Neural progenitor cell (in vitro differentiated cells): ENCODE measurements at regions not wholly inside any gene's neighbourhood (a gene's known extent, or its start where the extent isn't known, plus 50 kb on each side); places are given as distances from the start of the nearest gene placed in this dataset.

Experiments
- DNase-seq: peaks from one replicate; pipeline ENCODE4 v3.0.0-alpha.2; 2016; ENCODE audit warnings: low spot score
- H2AFZ ChIP-seq: fragments of 200-600 bp; sonication (generic); replicated peaks from 2 replicates; pipeline ENCODE4 v1.6.1; 2016; ENCODE audit warnings: antibody characterized with exemption
- H3F3A ChIP-seq: fragments of 200-600 bp; sonication (generic); 2 replicates; pipeline ENCODE4 v1.6.1; 2016; ENCODE audit warnings: antibody characterized with exemption, low read depth
- H3K27ac ChIP-seq: fragments of 200-600 bp; sonication (generic); 2 replicates; pipeline ENCODE4 v1.5.1; 2016; ENCODE audit warnings: mild to moderate bottlenecking
- H3K27me3 ChIP-seq: fragments of 200-600 bp; sonication (generic); 2 replicates; pipeline ENCODE4 v1.6.1; 2016; ENCODE audit warnings: mild to moderate bottlenecking, moderate library complexity
- H3K36me3 ChIP-seq: fragments of 200-600 bp; sonication (generic); 2 replicates; pipeline ENCODE4 v1.5.1; 2016
- H3K4me1 ChIP-seq: fragments of 200-600 bp; sonication (generic); 2 replicates; pipeline ENCODE4 v1.6.1; 2016; ENCODE audit warnings: mixed run types
- H3K4me2 ChIP-seq: fragments of 200-600 bp; sonication (generic); 2 replicates; pipeline ENCODE4 v1.6.1; 2016
- H3K4me3 ChIP-seq: fragments of 200-600 bp; sonication (generic); 2 replicates; pipeline ENCODE4 v1.5.1; 2016
- H3K79me2 ChIP-seq: fragments of 200-600 bp; sonication (generic); 2 replicates; pipeline ENCODE4 v1.6.1; 2016; ENCODE audit warnings: low read depth
- H3K9ac ChIP-seq: fragments of 200-600 bp; sonication (generic); 2 replicates; pipeline ENCODE4 v1.6.1; 2016
- H3K9me3 ChIP-seq: fragments of 200-600 bp; sonication (generic); 2 replicates; pipeline ENCODE4 v1.5.1; 2016; ENCODE audit warnings: low read depth
- H4K20me1 ChIP-seq: fragments of 200-600 bp; sonication (generic); 2 replicates; pipeline ENCODE4 v1.6.1; 2016; ENCODE audit warnings: low read depth
- H3K27ac Mint-ChIP-seq: 3 replicates; pipeline ENCODE4 v1.8.0; 2021; ENCODE audit warnings: mixed read lengths
- H3K27me3 Mint-ChIP-seq: 2 replicates; pipeline ENCODE4 v1.8.0; 2022; ENCODE audit warnings: low read depth, mild to moderate bottlenecking, inconsistent platforms, moderate library complexity, mixed read lengths; ENCODE audit not compliant: insufficient read depth
- H3K36me3 Mint-ChIP-seq: 3 replicates; pipeline ENCODE4 v1.8.0; 2021; ENCODE audit warnings: mixed read lengths
- H3K4me1 Mint-ChIP-seq: 3 replicates; pipeline ENCODE4 v1.8.0; 2021; ENCODE audit warnings: mixed read lengths
- H3K4me3 Mint-ChIP-seq: 3 replicates; pipeline ENCODE4 v1.8.0; 2021; ENCODE audit warnings: mild to moderate bottlenecking, moderate library complexity, mixed read lengths
- H3K9me3 Mint-ChIP-seq: 3 replicates; pipeline ENCODE4 v1.8.0; 2020; ENCODE audit warnings: mixed read lengths
- CTCF ChIP-seq: fragments of 200-600 bp; sonication (generic); IDR thresholded peaks from 2 replicates; pipeline ENCODE4 v1.5.1; 2017; ENCODE audit warnings: antibody characterized with exemption, mild to moderate bottlenecking
- EZH2 ChIP-seq: fragments of 200-600 bp; sonication (generic); IDR thresholded peaks from 2 replicates; pipeline ENCODE4 v1.6.1; 2017; ENCODE audit warnings: antibody characterized with exemption, mild to moderate bottlenecking, moderate library complexity
- EZH2phosphoT487 ChIP-seq: fragments of 200-600 bp; sonication (generic); IDR thresholded peaks from 2 replicates; pipeline ENCODE4 v1.6.1; 2017; ENCODE audit warnings: antibody characterized with exemption

- Histone ChIP-seq H3K27me3 (no peaks in the 10 kb centered on the region), H3K36me3 (no peaks in the 10 kb centered on the region), H3F3A (no peaks in the 10 kb centered on the region), H3K79me2 (no peaks in the 10 kb centered on the region), H3K4me2 (no peak overlapping the region), H3K27ac (no peak overlapping the region), H3K4me1 (peaks cover 19% of the 10 kb centered on the region), H3K9me3 (no peaks in the 10 kb centered on the region), H3K9ac (no peak overlapping the region), H2AFZ (no peak overlapping the region), H3K4me3 (no peak overlapping the region), H4K20me1 (no peaks in the 10 kb centered on the region)
- Mint-ChIP-seq H3K36me3 (no peaks in the 10 kb centered on the region), H3K4me1 (peaks cover 18% of the 10 kb centered on the region), H3K27me3 (no peaks in the 10 kb centered on the region), H3K9me3 (no peaks in the 10 kb centered on the region), H3K27ac (no peak overlapping the region), H3K4me3 (no peak overlapping the region)
- DNase-seq: no peak
- no peak for TF ChIP-seq CTCF
- TF ChIP-seq EZH2: no peak
- TF ChIP-seq EZH2phosphoT487: no peak
Measured at GRCh38 chr3:144544871-144545270, 573.2 kb downstream of the DIPK2A start.

- peaks cover 19% of the 10 kb centered on the region for H3K4me1 Mint-ChIP-seq
- H3K27ac Mint-ChIP-seq: no peak overlapping the region
- TF ChIP-seq EZH2phosphoT487 (no peak), EZH2 (no peak), CTCF (no peak)
- no peak for DNase-seq
- Histone ChIP-seq H3K27me3 (no peaks in the 10 kb centered on the region), H3K27ac (no peak overlapping the region), H3K4me3 (no peak overlapping the region), H3K4me1 (peaks cover 21% of the 10 kb centered on the region), H3K9ac (no peak overlapping the region), H4K20me1 (no peaks in the 10 kb centered on the region), H3K4me2 (no peak overlapping the region), H3K9me3 (no peaks in the 10 kb centered on the region), H3K36me3 (no peaks in the 10 kb centered on the region), H2AFZ (peak overlapping the region; percentile 7), H3F3A (no peaks in the 10 kb centered on the region), H3K79me2 (no peaks in the 10 kb centered on the region)
- H3K9me3 Mint-ChIP-seq: no peaks in the 10 kb centered on the region
- H3K27me3 Mint-ChIP-seq: no peaks in the 10 kb centered on the region
- no peak overlapping the region for H3K4me3 Mint-ChIP-seq
- H3K36me3 Mint-ChIP-seq: no peaks in the 10 kb centered on the region
Measured at GRCh38 chr3:144546539-144546938, 574.9 kb downstream of the DIPK2A start.

- H3K4me3 ChIP-seq: no peak overlapping the region
- H3K4me1 ChIP-seq: peaks cover 29% of the 10 kb centered on the region
- no peaks in the 10 kb centered on the region for H3K27me3 Mint-ChIP-seq
- H3K36me3 Mint-ChIP-seq: no peaks in the 10 kb centered on the region
- H3F3A ChIP-seq: no peaks in the 10 kb centered on the region
- H3K36me3 ChIP-seq: no peaks in the 10 kb centered on the region
- peak overlapping the region; percentile 45 for H3K4me2 ChIP-seq
- no peak for DNase-seq
- H3K4me3 Mint-ChIP-seq: no peak overlapping the region
- no peaks in the 10 kb centered on the region for H4K20me1 ChIP-seq
- H3K4me1 Mint-ChIP-seq: peaks cover 22% of the 10 kb centered on the region
- no peak overlapping the region for H3K9ac ChIP-seq
- H2AFZ ChIP-seq: peak overlapping the region; percentile 75
- peak overlapping the region; percentile 1 for H3K27ac Mint-ChIP-seq
- no peaks in the 10 kb centered on the region for H3K79me2 ChIP-seq
- peak overlapping the region; percentile 26 for H3K27ac ChIP-seq
- no peaks in the 10 kb centered on the region for H3K9me3 Mint-ChIP-seq
- H3K27me3 ChIP-seq: no peaks in the 10 kb centered on the region
- TF ChIP-seq EZH2phosphoT487: no peak
- no peak for TF ChIP-seq CTCF
- no peak for TF ChIP-seq EZH2
- H3K9me3 ChIP-seq: no peaks in the 10 kb centered on the region
Measured at GRCh38 chr3:144548346-144548745, 576.7 kb downstream of the DIPK2A start.
